ENCODE measurements at regions not wholly inside any gene's neighbourhood (a gene's known extent, or its start where the extent isn't known, plus 50 kb on each side); places are given as distances from the start of the nearest gene placed in this dataset.

DNA sequence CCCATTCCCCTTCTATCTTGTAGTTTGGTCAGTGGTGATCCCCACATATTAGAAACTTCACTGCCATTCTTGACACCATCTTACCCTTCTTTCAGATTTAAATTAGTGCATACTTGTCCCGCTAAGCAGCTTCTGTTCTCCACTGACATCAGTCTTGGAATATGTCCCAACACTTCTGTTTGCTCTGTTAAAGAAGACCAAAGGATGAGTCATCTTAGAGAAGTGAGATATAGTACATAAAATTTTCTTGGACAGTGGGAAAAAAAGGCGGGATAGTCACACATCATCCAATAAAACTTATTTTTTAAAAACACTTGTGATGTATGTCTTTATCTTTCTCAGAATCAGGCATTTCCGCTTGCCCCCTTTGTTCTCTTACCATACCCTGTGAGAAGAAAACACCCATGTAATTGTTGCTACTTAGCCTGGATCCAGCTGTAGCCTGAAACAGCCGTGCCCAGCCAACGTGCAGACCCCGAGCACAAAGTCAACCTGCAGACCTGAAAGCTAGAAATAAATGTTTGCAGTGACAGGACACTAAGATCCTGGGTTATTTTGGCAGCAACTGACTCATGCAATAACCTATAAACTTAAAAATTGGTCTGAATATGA lies 100.1 kb upstream of the PDE3A start:
- H3K9me3 ChIP-seq, result no peaks in the 10 kb centered on the region
- intact Hi-C loops (cut with DNase I), result loop anchor here (10.0 kb wide), 1 partner anchor 123 kb away; no protein-coding TSS in a partner anchor
- DNase-seq, result no peak
- no peaks in the 10 kb centered on the region for H3K36me3 ChIP-seq
- no peak overlapping the region for H3K27ac ChIP-seq
- no peak for TF ChIP-seq POLR2AphosphoS5 (IDR thresholded peaks at IDR 0.05)
- no peak for TF ChIP-seq EP300 (IDR thresholded peaks at IDR 0.05)
- TF ChIP-seq POLR2A (IDR thresholded peaks at IDR 0.05), result no peak
- TF ChIP-seq, protein P1, sequence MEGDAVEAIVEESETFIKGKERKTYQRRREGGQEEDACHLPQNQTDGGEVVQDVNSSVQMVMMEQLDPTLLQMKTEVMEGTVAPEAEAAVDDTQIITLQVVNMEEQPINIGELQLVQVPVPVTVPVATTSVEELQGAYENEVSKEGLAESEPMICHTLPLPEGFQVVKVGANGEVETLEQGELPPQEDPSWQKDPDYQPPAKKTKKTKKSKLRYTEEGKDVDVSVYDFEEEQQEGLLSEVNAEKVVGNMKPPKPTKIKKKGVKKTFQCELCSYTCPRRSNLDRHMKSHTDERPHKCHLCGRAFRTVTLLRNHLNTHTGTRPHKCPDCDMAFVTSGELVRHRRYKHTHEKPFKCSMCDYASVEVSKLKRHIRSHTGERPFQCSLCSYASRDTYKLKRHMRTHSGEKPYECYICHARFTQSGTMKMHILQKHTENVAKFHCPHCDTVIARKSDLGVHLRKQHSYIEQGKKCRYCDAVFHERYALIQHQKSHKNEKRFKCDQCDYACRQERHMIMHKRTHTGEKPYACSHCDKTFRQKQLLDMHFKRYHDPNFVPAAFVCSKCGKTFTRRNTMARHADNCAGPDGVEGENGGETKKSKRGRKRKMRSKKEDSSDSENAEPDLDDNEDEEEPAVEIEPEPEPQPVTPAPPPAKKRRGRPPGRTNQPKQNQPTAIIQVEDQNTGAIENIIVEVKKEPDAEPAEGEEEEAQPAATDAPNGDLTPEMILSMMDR (IDR thresholded peaks at IDR 0.05), result no peak
- WGBS, 2 donors, result 91 to 93% methylated on average over 6 of the region's 6 CpGs
- no peak overlapping the region for H3K4me3 ChIP-seq
- no peaks in the 10 kb centered on the region for H3K27me3 ChIP-seq
- H3K4me1 ChIP-seq, result peaks cover 0 to 45% (median 26%) of the 10 kb centered on the region in 4 donors

DNA sequence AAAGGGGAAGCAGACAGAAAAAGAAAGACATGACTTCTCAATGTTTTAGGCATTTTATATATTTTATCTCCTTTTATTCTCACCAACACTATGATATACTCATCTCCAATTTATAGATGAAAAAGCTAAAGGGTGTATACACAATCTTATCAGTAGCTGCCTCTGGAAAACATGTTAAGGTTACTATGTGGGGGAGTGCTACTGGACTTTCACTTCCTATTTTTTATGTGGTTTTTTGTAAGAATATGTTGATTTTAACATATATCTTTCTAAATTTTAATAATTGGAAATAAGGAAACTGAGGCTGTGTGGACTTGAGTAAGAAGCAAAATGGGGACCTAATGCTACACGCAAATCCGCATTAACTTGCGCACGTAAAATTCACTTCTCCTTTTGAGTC lies 99.6 kb upstream of the PDE3A start:
- WGBS, 2 donors, result 98% methylated on average over 4 of the region's 4 CpGs
- H3K27ac ChIP-seq, result peak overlapping the region in 2 of 4 donors; percentile 61 to 74
- intact Hi-C loops (cut with DNase I), result loop anchor here (10.0 kb wide), 1 partner anchor 124 kb away; no protein-coding TSS in a partner anchor

DNA sequence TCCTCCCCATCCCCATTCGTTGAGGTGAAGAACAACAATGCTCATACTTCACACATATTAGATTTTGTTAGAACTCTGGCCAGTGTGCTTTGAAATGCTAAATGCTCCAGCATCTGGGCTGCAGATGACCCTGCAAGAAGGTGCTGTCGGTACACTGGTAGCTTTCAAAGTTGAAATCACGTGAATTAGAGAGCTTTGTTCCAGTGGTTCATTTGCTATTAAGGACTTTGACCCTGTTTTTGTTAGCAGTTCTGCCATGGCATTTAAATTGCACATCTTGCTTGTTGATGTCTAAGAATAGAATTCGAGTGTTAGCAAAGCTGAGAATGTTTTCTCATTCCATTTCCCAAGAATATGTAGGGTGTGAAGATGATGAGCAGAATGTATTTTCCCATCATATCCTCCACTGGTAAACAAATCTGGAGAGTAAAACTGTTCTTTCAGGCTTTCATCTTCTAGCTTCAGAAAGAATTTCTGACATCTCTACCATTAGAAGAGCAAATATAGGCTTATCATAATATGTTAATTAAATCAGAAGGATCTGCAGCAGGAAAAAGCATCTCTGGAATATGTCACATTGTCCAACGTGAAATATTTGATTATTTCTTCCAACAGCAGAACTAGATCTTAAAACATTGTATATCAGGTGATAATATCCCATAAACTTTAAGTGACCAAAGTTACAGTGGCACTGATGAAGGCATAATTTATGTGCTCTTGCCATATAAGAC lies 98.8 kb upstream of the PDE3A start:
- no peak overlapping the region for H3K4me3 ChIP-seq
- TF ChIP-seq, protein P1 (IDR thresholded peaks at IDR 0.05), result no peak
- no peak for TF ChIP-seq POLR2AphosphoS5 (IDR thresholded peaks at IDR 0.05)
- TF ChIP-seq EP300 (IDR thresholded peaks at IDR 0.05), result no peak
- no peak for TF ChIP-seq POLR2A (IDR thresholded peaks at IDR 0.05)
- intact Hi-C loops (cut with DNase I), result loop anchor here (5.0 to 10.0 kb wide), 5 partner anchors 57 to 325 kb away; partner anchors contain the start of gene PDE3A
- 36 to 69% methylated on average over 5 of the region's 5 CpGs for WGBS, 2 donors
- no peaks in the 10 kb centered on the region for H3K27me3 ChIP-seq
- no peaks in the 10 kb centered on the region for H3K9me3 ChIP-seq
- no peaks in the 10 kb centered on the region for H3K36me3 ChIP-seq
- H3K27ac ChIP-seq, result peak overlapping the region in 3 of 4 donors; percentile 61 to 74 (median 73)
- DNase-seq, result no peak
- H3K4me1 ChIP-seq, result peaks cover 0 to 58% (median 32%) of the 10 kb centered on the region in 4 donors

More for the DNA sequence above, 99.6 kb upstream of the PDE3A start:
- no peaks in the 10 kb centered on the region for H3K9me3 ChIP-seq
- DNase-seq, result no peak
- H3K4me3 ChIP-seq, result no peak overlapping the region
- no peaks in the 10 kb centered on the region for H3K36me3 ChIP-seq
- peaks cover 0 to 51% (median 29%) of the 10 kb centered on the region in 4 donors for H3K4me1 ChIP-seq
- H3K27me3 ChIP-seq, result no peaks in the 10 kb centered on the region
- TF ChIP-seq POLR2A (IDR thresholded peaks at IDR 0.05) (no peak), EP300 (IDR thresholded peaks at IDR 0.05) (no peak), POLR2AphosphoS5 (IDR thresholded peaks at IDR 0.05) (no peak)
- TF ChIP-seq, protein P1 (IDR thresholded peaks at IDR 0.05), result no peak

DNA sequence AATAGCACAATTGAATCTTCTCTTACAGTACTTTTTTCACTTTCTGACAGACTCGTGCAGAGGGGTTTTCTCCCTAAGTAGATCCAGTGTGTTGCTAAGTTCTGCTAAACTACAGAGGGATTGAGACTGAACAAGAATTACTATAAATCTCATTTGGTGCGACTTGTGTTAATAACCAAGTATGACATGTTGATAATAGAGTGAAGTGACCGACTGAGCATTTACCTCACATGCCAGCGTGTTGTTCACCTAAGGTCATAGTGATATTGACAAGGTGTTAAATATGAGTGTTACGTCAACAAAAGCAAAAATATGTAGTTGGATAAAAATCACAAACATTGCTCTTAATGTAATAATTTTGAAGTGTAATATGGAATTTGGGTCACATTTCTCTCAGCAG lies 97.8 kb upstream of the PDE3A start:
- intact Hi-C loops (cut with DNase I), result loop anchor here (5.0 to 10.0 kb wide), 4 partner anchors 58 to 324 kb away; partner anchors contain the start of gene PDE3A
- H3K4me3 ChIP-seq, result no peak overlapping the region
- H3K27me3 ChIP-seq, result no peaks in the 10 kb centered on the region
- peak overlapping the region in 3 of 4 donors; percentile 61 to 74 (median 73) for H3K27ac ChIP-seq
- DNase-seq, result no peak
- 87 to 90% methylated on average over 5 of the region's 5 CpGs for WGBS, 2 donors
- H3K9me3 ChIP-seq, result no peaks in the 10 kb centered on the region
- H3K4me1 ChIP-seq, result peaks cover 0 to 64% (median 32%) of the 10 kb centered on the region in 4 donors
- TF ChIP-seq, protein P1 (IDR thresholded peaks at IDR 0.05), result no peak
- TF ChIP-seq POLR2A (IDR thresholded peaks at IDR 0.05) (no peak), POLR2AphosphoS5 (IDR thresholded peaks at IDR 0.05) (no peak), EP300 (IDR thresholded peaks at IDR 0.05) (no peak)
- H3K36me3 ChIP-seq, result no peaks in the 10 kb centered on the region

Data from sigmoid colon (tissue), 6 donors.